GM23338 (cell line): ENCODE measurements at regions not wholly inside any gene's neighbourhood (a gene's known extent, or its start where the extent isn't known, plus 50 kb on each side); places are given as distances from the start of the nearest gene placed in this dataset.

Experiments
- ATAC-seq: fragments of 200-7000 bp; cut with Tn5 transposase; 3 replicates; pipeline ENCODE4 v1.9.1; 2020
- DNase-seq: peaks from one replicate; pipeline ENCODE4 v3.0.0-alpha.2; 2015; ENCODE audit warnings: low spot score
- H2AFZ ChIP-seq: fragments of 200-600 bp; sonication (generic); 2 replicates; pipeline ENCODE4 v1.8.0; 2016; ENCODE audit warnings: antibody characterized with exemption, mild to moderate bottlenecking, moderate library complexity
- H3F3A ChIP-seq: fragments of 200-600 bp; sonication (generic); replicated peaks from 2 replicates; pipeline ENCODE4 v1.8.0; 2017; ENCODE audit warnings: antibody characterized with exemption, mixed run types, low read depth
- H3K27ac ChIP-seq: fragments of 200-600 bp; sonication (generic); 2 replicates; pipeline ENCODE4 v1.6.1; 2016; ENCODE audit warnings: low read depth
- H3K27me3 ChIP-seq: fragments of 200-600 bp; sonication (generic); 2 replicates; pipeline ENCODE4 v1.8.0; 2016; ENCODE audit warnings: mild to moderate bottlenecking, mixed run types, moderate library complexity; ENCODE audit not compliant: insufficient read depth
- H3K36me3 ChIP-seq: fragments of 200-600 bp; sonication (generic); 2 replicates; pipeline ENCODE4 v1.8.0; 2016; ENCODE audit warnings: mild to moderate bottlenecking; ENCODE audit not compliant: insufficient read depth
- H3K4me1 ChIP-seq: fragments of 200-600 bp; sonication (generic); 2 replicates; pipeline ENCODE4 v1.8.0; 2016; ENCODE audit warnings: mild to moderate bottlenecking, moderate library complexity; ENCODE audit not compliant: insufficient read depth
- H3K4me2 ChIP-seq: fragments of 200-600 bp; sonication (generic); 2 replicates; pipeline ENCODE4 v1.7.1; 2017; ENCODE audit warnings: mixed run types
- H3K4me3 ChIP-seq: fragments of 200-600 bp; sonication (generic); 2 replicates; pipeline ENCODE4 v1.6.1; 2016; ENCODE audit warnings: mixed run types
- H3K79me2 ChIP-seq: fragments of 200-600 bp; sonication (generic); replicated peaks from 2 replicates; pipeline ENCODE4 v1.8.0; 2017; ENCODE audit warnings: mild to moderate bottlenecking; ENCODE audit not compliant: insufficient read depth
- H3K9me2 ChIP-seq: fragments of 200-600 bp; sonication (generic); 2 replicates; pipeline ENCODE4 v1.8.0; 2017; ENCODE audit not compliant: insufficient read depth
- H4K20me1 ChIP-seq: fragments of 200-600 bp; sonication (generic); replicated peaks from 2 replicates; pipeline ENCODE4 v1.8.0; 2017; ENCODE audit warnings: mild to moderate bottlenecking; ENCODE audit not compliant: insufficient read depth
- H3K27ac Mint-ChIP-seq: 2 replicates; pipeline ENCODE4 v1.8.0; 2020; ENCODE audit warnings: inconsistent platforms, mild to moderate bottlenecking, moderate library complexity, mixed read lengths
- H3K27me3 Mint-ChIP-seq: 3 replicates; pipeline ENCODE4 v1.8.0; 2022; ENCODE audit warnings: low read depth, mild to moderate bottlenecking, moderate library complexity, mixed read lengths, inconsistent platforms; ENCODE audit not compliant: insufficient read depth, poor library complexity
- H3K36me3 Mint-ChIP-seq: 3 replicates; pipeline ENCODE4 v1.8.0; 2021; ENCODE audit warnings: low read depth, mild to moderate bottlenecking, inconsistent platforms, moderate library complexity, mixed read lengths
- H3K4me1 Mint-ChIP-seq: 3 replicates; pipeline ENCODE4 v1.8.0; 2020; ENCODE audit warnings: mild to moderate bottlenecking, inconsistent platforms, mixed read lengths
- H3K4me3 Mint-ChIP-seq: 3 replicates; pipeline ENCODE4 v1.8.0; 2021; ENCODE audit warnings: moderate library complexity, mild to moderate bottlenecking, inconsistent platforms, mixed read lengths
- H3K9me3 Mint-ChIP-seq: 3 replicates; pipeline ENCODE4 v1.8.0; 2020; ENCODE audit warnings: moderate library complexity, mild to moderate bottlenecking, inconsistent platforms, mixed read lengths
- ETS1 ChIP-seq: IDR thresholded peaks from 2 replicates; pipeline ENCODE4 v1.6.1; 2016; ENCODE audit warnings: antibody characterized with exemption
- EZH2phosphoT487 ChIP-seq: fragments of 200-600 bp; sonication (generic); IDR thresholded peaks from one replicate; pipeline ENCODE4 v1.8.1; 2018; ENCODE audit warnings: antibody characterized with exemption; ENCODE audit not compliant: unreplicated experiment
- NANOG ChIP-seq: IDR thresholded peaks from 2 replicates; pipeline ENCODE4 v1.6.1; 2016; ENCODE audit warnings: antibody characterized with exemption, borderline replicate concordance
- ZNF462 ChIP-seq: fragments of 250-450 bp; sonication (Bioruptor Pico); IDR thresholded peaks from 2 replicates; pipeline ENCODE4 v1.5.0; 2020; ENCODE audit warnings: mild to moderate bottlenecking, moderate library complexity

GRCh38 chr1:195550071-195550862 is 1058.0 kb downstream of the KCNT2 start (continued):
- TF ChIP-seq ZNF462 (CRISPR knock-in tag) = no peak
- no peak for TF ChIP-seq ETS1

GRCh38 chr1:195530961-195531360 is 1077.3 kb downstream of the KCNT2 start:
- Histone ChIP-seq H3K4me2 (no peak overlapping the region), H2AFZ (peak overlapping the region; percentile 19; the same call in 1 of the 2 replicates), H3K27me3 (no peaks in the 10 kb centered on the region), H3K79me2 (no peaks in the 10 kb centered on the region), H3K36me3 (no peaks in the 10 kb centered on the region), H3K27ac (no peak overlapping the region), H3K4me3 (no peak overlapping the region), H4K20me1 (no peaks in the 10 kb centered on the region), H3F3A (no peaks in the 10 kb centered on the region), H3K4me1 (no peaks in the 10 kb centered on the region), H3K9me2 (no peaks in the 10 kb centered on the region)
- DNase-seq = no peak
- H3K27ac Mint-ChIP-seq = peak overlapping the region; percentile 60; the same call in 1 of the 2 replicates
- no peaks in the 10 kb centered on the region for H3K27me3 Mint-ChIP-seq
- H3K9me3 Mint-ChIP-seq = no peaks in the 10 kb centered on the region
- no peak for TF ChIP-seq ZNF462 (CRISPR knock-in tag)
- TF ChIP-seq EZH2phosphoT487 = no peak
- TF ChIP-seq NANOG = no peak
- H3K36me3 Mint-ChIP-seq = no peaks in the 10 kb centered on the region
- no peak for ATAC-seq
- no peak overlapping the region for H3K4me3 Mint-ChIP-seq
- no peaks in the 10 kb centered on the region for H3K4me1 Mint-ChIP-seq
